ENCODE measurements at regions not wholly inside any gene's neighbourhood (a gene's known extent, or its start where the extent isn't known, plus 50 kb on each side); places are given as distances from the start of the nearest gene placed in this dataset.
A peak's percentile ranks its signal among the peaks of the same experiment; 100 is the strongest.
"Not testable (repeated sequence)": the region's sequence is repeated elsewhere in the genome, so short reads cannot be mapped to it uniquely, and the experiment has no call there.

- H3K4me3 Mint-ChIP-seq; H3K4me1 Mint-ChIP-seq (ENCODE audit: low read depth); POLR2A ChIA-PET; H3K27ac Mint-ChIP-seq; H3K27me3 Mint-ChIP-seq; intact Hi-C loops (cut with micrococcal nuclease); ATAC-seq; H3K36me3 Mint-ChIP-seq (ENCODE audit: low read depth); H3K9me3 Mint-ChIP-seq; CTCF ChIA-PET; DNase-seq: not testable (repeated sequence)
These were observed 55.4 kb downstream of the PNMA6F start for GRCh38 chrX:153266140-153266539.

DNA sequence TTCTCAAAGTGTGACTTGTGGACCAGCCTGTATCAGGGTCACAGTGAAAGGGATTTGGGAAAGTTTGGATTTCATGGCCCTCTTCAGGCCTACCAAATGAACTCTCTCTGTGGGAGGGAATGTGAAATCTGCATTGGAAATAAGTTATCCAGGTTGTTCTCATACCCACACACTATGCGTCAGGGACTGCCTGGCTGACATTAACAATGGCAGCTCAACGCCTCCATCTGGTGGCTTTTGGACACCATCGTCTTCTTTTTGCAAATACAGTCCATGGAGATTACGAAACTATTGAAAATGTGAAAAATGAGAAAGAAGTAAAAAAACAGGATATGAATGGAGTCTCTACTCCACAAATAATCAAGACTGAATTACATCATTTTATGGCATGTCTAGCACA lies 61.1 kb downstream of the PNMA6F start:
- POLR2A ChIA-PET; H3K4me3 Mint-ChIP-seq; H3K27me3 Mint-ChIP-seq; H3K4me1 Mint-ChIP-seq (ENCODE audit: low read depth); H3K36me3 Mint-ChIP-seq (ENCODE audit: low read depth); H3K9me3 Mint-ChIP-seq; DNase-seq; CTCF ChIA-PET; H3K27ac Mint-ChIP-seq; intact Hi-C loops (cut with micrococcal nuclease): not testable (repeated sequence)
- ATAC-seq = peak; percentile 53

GRCh38 chrX:153253239-153253638 lies 68.3 kb downstream of the PNMA6F start:
- H3K27ac Mint-ChIP-seq; H3K9me3 Mint-ChIP-seq; intact Hi-C loops (cut with micrococcal nuclease); H3K36me3 Mint-ChIP-seq (ENCODE audit: low read depth); H3K4me3 Mint-ChIP-seq; POLR2A ChIA-PET; ATAC-seq; DNase-seq; CTCF ChIA-PET; H3K4me1 Mint-ChIP-seq (ENCODE audit: low read depth); H3K27me3 Mint-ChIP-seq: not testable (repeated sequence)

GRCh38 chrX:153252378-153253129 lies 69.0 kb downstream of the PNMA6F start:
- H3K4me3 Mint-ChIP-seq; POLR2A ChIA-PET; ATAC-seq; intact Hi-C loops (cut with micrococcal nuclease); H3K27me3 Mint-ChIP-seq; H3K36me3 Mint-ChIP-seq (ENCODE audit: low read depth); H3K4me1 Mint-ChIP-seq (ENCODE audit: low read depth); H3K9me3 Mint-ChIP-seq; CTCF ChIA-PET; H3K27ac Mint-ChIP-seq: not testable (repeated sequence)
- peak; percentile 0 for DNase-seq

GRCh38 chrX:153251952-153252351 lies 69.6 kb downstream of the PNMA6F start:
- H3K4me1 Mint-ChIP-seq (ENCODE audit: low read depth); H3K36me3 Mint-ChIP-seq (ENCODE audit: low read depth); DNase-seq; H3K4me3 Mint-ChIP-seq; POLR2A ChIA-PET; H3K27ac Mint-ChIP-seq; CTCF ChIA-PET; intact Hi-C loops (cut with micrococcal nuclease); H3K27me3 Mint-ChIP-seq; ATAC-seq; H3K9me3 Mint-ChIP-seq: not testable (repeated sequence)

- H3K4me1 Mint-ChIP-seq (ENCODE audit: low read depth); H3K36me3 Mint-ChIP-seq (ENCODE audit: low read depth); H3K9me3 Mint-ChIP-seq; H3K4me3 Mint-ChIP-seq; CTCF ChIA-PET; POLR2A ChIA-PET; ATAC-seq; DNase-seq; intact Hi-C loops (cut with micrococcal nuclease); H3K27me3 Mint-ChIP-seq; H3K27ac Mint-ChIP-seq: not testable (repeated sequence)
These were observed 70.8 kb downstream of the PNMA6F start for GRCh38 chrX:153250762-153251161.

DNA sequence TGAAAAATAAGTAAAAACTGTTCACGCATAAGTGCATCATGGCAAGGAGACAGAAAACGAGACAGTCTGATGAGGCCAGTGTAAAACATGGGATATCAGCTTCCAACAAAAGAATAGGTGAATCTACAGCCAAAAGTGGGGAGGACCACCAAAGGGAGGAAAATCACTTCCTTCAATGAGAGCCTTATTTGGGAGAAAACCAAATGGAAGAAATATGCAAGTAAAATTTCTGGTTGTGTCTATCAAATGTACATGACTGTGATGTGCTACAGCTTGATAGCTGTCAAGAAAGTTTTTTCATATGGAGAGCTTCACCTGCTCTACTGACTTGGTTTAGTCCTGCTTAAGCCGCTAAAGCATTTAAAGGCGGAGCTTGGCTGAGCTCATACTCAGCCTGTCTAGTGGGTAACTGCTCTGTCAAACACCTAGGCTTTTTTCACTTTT lies 66.2 kb downstream of the MAGEA1 start:
- no peaks in the 10 kb centered on the region for H3K4me1 Mint-ChIP-seq (ENCODE audit: low read depth)
- POLR2A ChIA-PET = no interaction called here

More for the DNA sequence above, 66.2 kb downstream of the MAGEA1 start:
- DNase-seq (peak; percentile 0), ATAC-seq (no peak)
- CTCF ChIA-PET = no interaction called here
- H3K9me3 Mint-ChIP-seq = no peaks in the 10 kb centered on the region
- TF ChIP-seq CTCF (IDR thresholded peaks at IDR 0.05) = no peak
- H3K4me3 Mint-ChIP-seq = no peak overlapping the region
- H3K27ac Mint-ChIP-seq = no peak overlapping the region
- peaks cover 9% of the 10 kb centered on the region for H3K27me3 Mint-ChIP-seq
- H3K36me3 Mint-ChIP-seq (ENCODE audit: low read depth) = no peaks in the 10 kb centered on the region
- intact Hi-C loops (cut with micrococcal nuclease) = no loop called here

Data from activated CD8-positive, alpha-beta T cell treated with anti-CD3 and anti-CD28 coated beads for 36 hours (primary cell).